SK-N-SH (cell line): ENCODE measurements at regions not wholly inside any gene's neighbourhood (a gene's known extent, or its start where the extent isn't known, plus 50 kb on each side); places are given as distances from the start of the nearest gene placed in this dataset.

Experiments used
- CTCF ChIA-PET: fragments of 300-600, 350-600 bp; formaldehyde crosslinking; extraction: SDS; loops from one replicate; lab custom pipeline; 2021; lab: Yijun Ruan, JAX
- POLR2A ChIA-PET: fragments of 350-600 bp; sonication (Branson Sonifier 250); formaldehyde crosslinking; extraction: SDS; loops from one replicate; lab custom pipeline; 2020; ENCODE audit warnings: antibody characterized with exemption, inconsistent platforms; lab: Yijun Ruan, JAX
- DNase-seq: peaks from one replicate; pipeline ENCODE4 v3.0.0; 2012
- H2AFZ ChIP-seq: fragments of 200-600 bp; sonication (generic); 2 replicates; pipeline ENCODE4 v1.8.1; 2016; ENCODE audit warnings: antibody characterized with exemption, mild to moderate bottlenecking, low read depth
- H3F3A ChIP-seq: fragments of 200-600 bp; sonication (generic); replicated peaks from 2 replicates; pipeline ENCODE3; 2016; ENCODE audit warnings: antibody characterized with exemption, mild to moderate bottlenecking; ENCODE audit not compliant: insufficient read depth
- H3K27ac ChIP-seq, 2 experiments: fragments of 200-500 bp in 1 of 2; fragments of 200-600 bp in 1 of 2; sonication (Bioruptor generic) in 1 of 2; sonication (generic), shearing (Covaris generic) in 1 of 2; 2 replicates each; pipeline versions ENCODE4 v1.5.1 to v1.6.1; 2014 to 2016; ENCODE audit warnings: low read depth in 2 of 2, inconsistent platforms in 1 of 2, low read length in 1 of 2, mild to moderate bottlenecking in 1 of 2, mixed read lengths in 1 of 2
- H3K27me3 ChIP-seq: fragments of 200-600 bp; sonication (generic), shearing (Covaris generic); 2 replicates; pipeline ENCODE4 v1.6.1; 2016; ENCODE audit warnings: mixed run types; ENCODE audit not compliant: insufficient read depth
- H3K36me3 ChIP-seq, 2 experiments: fragments of 200-500 bp in 1 of 2; fragments of 200-600 bp in 1 of 2; sonication (Bioruptor generic) in 1 of 2; sonication (generic) in 1 of 2; replicated peaks in 1 of 2; 2 replicates each; pipeline versions ENCODE3 to v1.5.1; 2014 to 2016; ENCODE audit warnings: low read length in 1 of 2, mild to moderate bottlenecking in 1 of 2; ENCODE audit not compliant: insufficient read depth in 2 of 2, control insufficient read depth in 1 of 2
- H3K4me1 ChIP-seq, 2 experiments: fragments of 200-500 bp in 1 of 2; fragments of 200-600 bp in 1 of 2; sonication (Bioruptor generic) in 1 of 2; sonication (generic), shearing (Covaris generic) in 1 of 2; 2 replicates each; pipeline versions ENCODE4 v1.5.1 to v1.6.1; 2014 to 2016; ENCODE audit warnings: low read depth in 1 of 2, low read length in 1 of 2, mixed run types in 1 of 2; ENCODE audit not compliant: insufficient read depth in 2 of 2, control insufficient read depth in 1 of 2
- H3K4me2 ChIP-seq: fragments of 200-600 bp; sonication (generic), shearing (Covaris generic); 2 replicates; pipeline ENCODE4 v1.6.1; 2017; ENCODE audit warnings: mixed run types
- H3K4me3 ChIP-seq, 2 experiments: fragments of 200-500 bp in 1 of 2; fragments of 200-600 bp in 1 of 2; sonication (Bioruptor generic) in 1 of 2; sonication (generic), shearing (Covaris generic) in 1 of 2; 2 replicates each; pipeline versions ENCODE4 v1.5.1 to v1.8.1; 2014 to 2016; ENCODE audit warnings: low read depth in 2 of 2, inconsistent platforms in 1 of 2, low read length in 1 of 2, mild to moderate bottlenecking in 1 of 2, mixed read lengths in 1 of 2, moderate library complexity in 1 of 2
- H3K79me2 ChIP-seq: fragments of 200-600 bp; sonication (generic); 2 replicates; pipeline ENCODE4 v1.8.1; 2017; ENCODE audit warnings: mild to moderate bottlenecking; ENCODE audit not compliant: insufficient read depth
- H3K9ac ChIP-seq: fragments of 200-600 bp; sonication (generic); 2 replicates; pipeline ENCODE4 v1.6.1; 2017; ENCODE audit warnings: mixed run types
- H3K9me2 ChIP-seq: fragments of 200-600 bp; sonication (generic); 2 replicates; pipeline ENCODE4 v1.6.1; 2017; ENCODE audit warnings: mixed run types
- H3K9me3 ChIP-seq: fragments of 200-600 bp; sonication (generic); 2 replicates; pipeline ENCODE4 v1.6.1; 2017; ENCODE audit warnings: mixed run types, mild to moderate bottlenecking, moderate library complexity
- H4K20me1 ChIP-seq: fragments of 200-600 bp; sonication (generic); 2 replicates; pipeline ENCODE4 v1.6.1; 2017; ENCODE audit warnings: mild to moderate bottlenecking, mixed run types; ENCODE audit not compliant: insufficient read depth
- CHD2 ChIP-seq: fragments of 150-350 bp; IDR thresholded peaks from 2 replicates; pipeline ENCODE4 v1.6.1; 2018; ENCODE audit warnings: low read length; ENCODE audit not compliant: partially characterized antibody
- EP300 ChIP-seq, 2 experiments: IDR thresholded peaks; 2 replicates each; pipeline versions ENCODE4 v1.4.0 to v1.6.1; 2012; ENCODE audit warnings: borderline replicate concordance in 1 of 2, low read depth in 1 of 2, low read length in 1 of 2
- FOXM1 ChIP-seq: IDR thresholded peaks from 2 replicates; pipeline ENCODE4 v1.4.0; 2012; ENCODE audit warnings: low read depth, mild to moderate bottlenecking
- IRF3 ChIP-seq: fragments of 150-350 bp; IDR thresholded peaks from 2 replicates; pipeline ENCODE4 v1.6.1; 2016; ENCODE audit warnings: mild to moderate bottlenecking, low read depth, low read length
- JUND ChIP-seq: IDR thresholded peaks from 2 replicates; pipeline ENCODE4 v1.4.0; 2012
- NFIC ChIP-seq: IDR thresholded peaks from 2 replicates; pipeline ENCODE4 v1.4.0; 2012; ENCODE audit warnings: borderline replicate concordance
- PBX3 ChIP-seq: IDR thresholded peaks from 2 replicates; pipeline ENCODE4; 2012
- REST ChIP-seq: IDR thresholded peaks from 2 replicates; pipeline ENCODE4 v1.6.1; 2012; ENCODE audit warnings: mild to moderate bottlenecking, low read depth, low read length, moderate library complexity
- TAF1 ChIP-seq: IDR thresholded peaks from 2 replicates; pipeline ENCODE4 v1.6.1; 2012; ENCODE audit warnings: low read depth, mild to moderate bottlenecking, low read length, moderate library complexity, borderline replicate concordance
- TCF12 ChIP-seq: IDR thresholded peaks from 2 replicates; pipeline ENCODE4 v1.4.0; 2012
- USF2 ChIP-seq: fragments of 150-350 bp; IDR thresholded peaks from 2 replicates; pipeline ENCODE4 v1.6.1; 2017; ENCODE audit warnings: antibody characterized with exemption, low read length, low read depth, borderline replicate concordance
- YY1 ChIP-seq: IDR thresholded peaks from 2 replicates; pipeline ENCODE4 v1.4.0; 2012; ENCODE audit warnings: low read depth, mild to moderate bottlenecking
- ZBTB33 ChIP-seq: IDR thresholded peaks from 2 replicates; pipeline ENCODE4 v1.4.0; 2012; ENCODE audit warnings: low read depth, borderline replicate concordance
- WGBS: methylation state at CpG from one replicate; pipeline ENCODE4 v1.1.6; 2017; ENCODE audit warnings: low lambda C conversion rate; 5-methylcytosine and 5-hydroxymethylcytosine counted together

GRCh38 chr10:33828592-33828991, 494.1 kb upstream of the NRP1 start:
- POLR2A ChIA-PET, result no interaction called here
- DNase-seq, result no peak
- Histone ChIP-seq H3K4me1 (peaks cover 0 to 3% of the 10 kb centered on the region in 2 experiments; a peak in 1 of 4 replicates), H3K4me3 (no peak overlapping the region), H3K79me2 (no peaks in the 10 kb centered on the region), H3K36me3 (no peaks in the 10 kb centered on the region), H3K9ac (no peak overlapping the region), H3K27me3 (no peaks in the 10 kb centered on the region), H3K9me2 (no peaks in the 10 kb centered on the region), H3K27ac (no peak overlapping the region), H3F3A (no peaks in the 10 kb centered on the region), H4K20me1 (no peaks in the 10 kb centered on the region), H3K4me2 (no peak overlapping the region), H3K9me3 (no peaks in the 10 kb centered on the region), H2AFZ (no peak overlapping the region)
- CTCF ChIA-PET, result no interaction called here
- 82% methylated on average over 4 of the region's 4 CpGs for WGBS
- no peak for TF ChIP-seq YY1
- TF ChIP-seq, all 33 proteins: peak for 0

- Histone ChIP-seq H2AFZ (no peak overlapping the region), H4K20me1 (no peaks in the 10 kb centered on the region), H3K4me3 (no peak overlapping the region), H3K36me3 (no peaks in the 10 kb centered on the region), H3K27ac (no peak overlapping the region), H3K27me3 (no peaks in the 10 kb centered on the region), H3F3A (no peaks in the 10 kb centered on the region), H3K9ac (no peak overlapping the region), H3K4me1 (no peaks in the 10 kb centered on the region), H3K9me3 (no peaks in the 10 kb centered on the region), H3K79me2 (no peaks in the 10 kb centered on the region), H3K9me2 (no peaks in the 10 kb centered on the region), H3K4me2 (no peak overlapping the region)
- no peak for DNase-seq
- ChIA-PET POLR2A (no interaction called here), CTCF (interaction anchor here (0.6 kb wide), 1 partner anchor 788 kb away, joined by 3 read pairs; no protein-coding TSS in a partner anchor)
- WGBS, result 97% methylated on average over 1 of the region's 1 CpG
- TF ChIP-seq PBX3 (no peak), CHD2 (no peak), IRF3 (no peak), FOXM1 (no peak), NFIC (no peak), EP300 (IDR thresholded peaks at IDR 0.05; ENCODE audit: borderline replicate concordance in 1 of 2, low read depth in 1 of 2, low read length in 1 of 2) (no peak)
Observed at GRCh38 chr10:33826186-33826585, 491.7 kb upstream of the NRP1 start.

- DNase-seq, result no peak
- no peak overlapping the region for H3K27ac ChIP-seq
- H4K20me1 ChIP-seq, result no peaks in the 10 kb centered on the region
- 59% methylated on average over 3 of the region's 3 CpGs for whole genome bisulfite sequencing
- no peaks in the 10 kb centered on the region for H3F3A ChIP-seq
- no peaks in the 10 kb centered on the region for H3K79me2 ChIP-seq
- no peak overlapping the region for H2AFZ ChIP-seq
- ChIA-PET POLR2A (no interaction called here), CTCF (interaction anchor here (0.6 to 1.0 kb wide), 2 partner anchors 9 to 111 kb away, joined by 3 read pairs; no protein-coding TSS in a partner anchor)
- H3K36me3 ChIP-seq, result no peaks in the 10 kb centered on the region
- no peaks in the 10 kb centered on the region for H3K9me3 ChIP-seq
- no peaks in the 10 kb centered on the region for H3K4me1 ChIP-seq
- H3K4me2 ChIP-seq, result no peak overlapping the region
- H3K9ac ChIP-seq, result no peak overlapping the region
- H3K9me2 ChIP-seq, result no peaks in the 10 kb centered on the region
- no peak overlapping the region for H3K4me3 ChIP-seq
- H3K27me3 ChIP-seq, result no peaks in the 10 kb centered on the region
- no peak for TF ChIP-seq ZBTB33
- no peak for TF ChIP-seq TCF12
- TF ChIP-seq JUND, result no peak
- no peak for TF ChIP-seq REST
- TF ChIP-seq USF2, result no peak
- TF ChIP-seq TAF1, result no peak
- no peak for TF ChIP-seq CHD2
Observed at GRCh38 chr10:33822774-33823173, 488.3 kb upstream of the NRP1 start.
